Breast epithelium (tissue), 3 donors: ENCODE measurements at regions not wholly inside any gene's neighbourhood (a gene's known extent, or its start where the extent isn't known, plus 50 kb on each side); places are given as distances from the start of the nearest gene placed in this dataset.

Experiments used
- POLR2A ChIP-seq: fragments of 450-650 bp; IDR thresholded peaks from one replicate; pipeline ENCODE4 v1.6.1; 2016; ENCODE audit warnings: antibody characterized with exemption, mild to moderate bottlenecking, moderate library complexity
- TF ChIP-seq, protein P1 (sequence below), 3 donors: fragments of 450-650 bp; IDR thresholded peaks; one replicate each; pipeline ENCODE4 v1.5.1; 2016 to 2017; ENCODE audit warnings: antibody characterized with exemption in 3 of 3, mild to moderate bottlenecking in 3 of 3, moderate library complexity in 3 of 3

GRCh38 chr13:56755181-56755935, 385.4 kb upstream of the PRR20A start:
- TF ChIP-seq, protein P1, sequence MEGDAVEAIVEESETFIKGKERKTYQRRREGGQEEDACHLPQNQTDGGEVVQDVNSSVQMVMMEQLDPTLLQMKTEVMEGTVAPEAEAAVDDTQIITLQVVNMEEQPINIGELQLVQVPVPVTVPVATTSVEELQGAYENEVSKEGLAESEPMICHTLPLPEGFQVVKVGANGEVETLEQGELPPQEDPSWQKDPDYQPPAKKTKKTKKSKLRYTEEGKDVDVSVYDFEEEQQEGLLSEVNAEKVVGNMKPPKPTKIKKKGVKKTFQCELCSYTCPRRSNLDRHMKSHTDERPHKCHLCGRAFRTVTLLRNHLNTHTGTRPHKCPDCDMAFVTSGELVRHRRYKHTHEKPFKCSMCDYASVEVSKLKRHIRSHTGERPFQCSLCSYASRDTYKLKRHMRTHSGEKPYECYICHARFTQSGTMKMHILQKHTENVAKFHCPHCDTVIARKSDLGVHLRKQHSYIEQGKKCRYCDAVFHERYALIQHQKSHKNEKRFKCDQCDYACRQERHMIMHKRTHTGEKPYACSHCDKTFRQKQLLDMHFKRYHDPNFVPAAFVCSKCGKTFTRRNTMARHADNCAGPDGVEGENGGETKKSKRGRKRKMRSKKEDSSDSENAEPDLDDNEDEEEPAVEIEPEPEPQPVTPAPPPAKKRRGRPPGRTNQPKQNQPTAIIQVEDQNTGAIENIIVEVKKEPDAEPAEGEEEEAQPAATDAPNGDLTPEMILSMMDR (IDR thresholded peaks at IDR 0.05), result no peak
- no peak for TF ChIP-seq POLR2A
